Breast epithelium (tissue), 3 donors: ENCODE measurements at regions not wholly inside any gene's neighbourhood (a gene's known extent, or its start where the extent isn't known, plus 50 kb on each side); places are given as distances from the start of the nearest gene placed in this dataset.

Experiments
- CTCF ChIP-seq, 3 donors: fragments of 450-650 bp; IDR thresholded peaks; one replicate each; pipeline ENCODE4 v1.5.1; 2016 to 2017; ENCODE audit warnings: antibody characterized with exemption in 3 of 3, mild to moderate bottlenecking in 3 of 3, moderate library complexity in 3 of 3
- POLR2A ChIP-seq: fragments of 450-650 bp; IDR thresholded peaks from one replicate; pipeline ENCODE4 v1.6.1; 2016; ENCODE audit warnings: antibody characterized with exemption, mild to moderate bottlenecking, moderate library complexity
- POLR2AphosphoS5 ChIP-seq, 3 donors: sonication (generic); formaldehyde crosslinking; IDR thresholded peaks; one replicate each; pipeline ENCODE4 v1.6.1; 2017; ENCODE audit warnings: antibody characterized with exemption in 3 of 3

- TF ChIP-seq POLR2A, result no peak
- no peak for TF ChIP-seq CTCF (IDR thresholded peaks at IDR 0.05)
- no peak for TF ChIP-seq POLR2AphosphoS5 (IDR thresholded peaks at IDR 0.05)
Observed at GRCh38 chr9:99557816-99558215, 263.9 kb upstream of the NR4A3 start.
